ENCODE measurements at regions not wholly inside any gene's neighbourhood (a gene's known extent, or its start where the extent isn't known, plus 50 kb on each side); places are given as distances from the start of the nearest gene placed in this dataset.

- no peak for TF ChIP-seq POLR2A (IDR thresholded peaks at IDR 0.05)
- no peak for TF ChIP-seq CTCF (IDR thresholded peaks at IDR 0.05)
Measured at GRCh38 chr5:121763665-121764064, 88.0 kb upstream of the FTMT start.
